ENCODE measurements at regions not wholly inside any gene's neighbourhood (a gene's known extent, or its start where the extent isn't known, plus 50 kb on each side); places are given as distances from the start of the nearest gene placed in this dataset.

GRCh38 chr3:153714588-153715290, 406.5 kb upstream of the ARHGEF26 start:
- TF ChIP-seq CTCF (IDR thresholded peaks at IDR 0.05 in 8 of 11, conservative IDR thresholded peaks at IDR 0.05 in 3 of 11) (no peak), POLR2A (IDR thresholded peaks at IDR 0.05) (no peak)

Data from spleen (tissue), 7 donors.